Glutamatergic neuron (in vitro differentiated cells): ENCODE measurements at regions not wholly inside any gene's neighbourhood (a gene's known extent, or its start where the extent isn't known, plus 50 kb on each side); places are given as distances from the start of the nearest gene placed in this dataset.

Source experiments
- DNase-seq: peaks from one replicate; pipeline ENCODE4 v3.0.0; 2022
- H3K27ac Mint-ChIP-seq: one replicate; pipeline ENCODE4 v1.8.0; 2020; ENCODE audit warnings: mild to moderate bottlenecking, mixed read lengths, inconsistent platforms; ENCODE audit not compliant: unreplicated experiment
- H3K27me3 Mint-ChIP-seq: one replicate; pipeline ENCODE4 v1.8.0; 2020; ENCODE audit warnings: mild to moderate bottlenecking, moderate library complexity, mixed read lengths, inconsistent platforms; ENCODE audit not compliant: unreplicated experiment
- H3K36me3 Mint-ChIP-seq: one replicate; pipeline ENCODE4 v1.8.0; 2020; ENCODE audit warnings: mild to moderate bottlenecking, mixed read lengths, inconsistent platforms; ENCODE audit not compliant: unreplicated experiment
- H3K4me1 Mint-ChIP-seq: one replicate; pipeline ENCODE4 v1.8.0; 2020; ENCODE audit warnings: mild to moderate bottlenecking, low read depth, mixed read lengths, inconsistent platforms; ENCODE audit not compliant: unreplicated experiment
- H3K4me3 Mint-ChIP-seq: one replicate; pipeline ENCODE4 v1.8.0; 2020; ENCODE audit warnings: mild to moderate bottlenecking, mixed read lengths, inconsistent platforms; ENCODE audit not compliant: unreplicated experiment
- H3K9me3 Mint-ChIP-seq: one replicate; pipeline ENCODE4 v1.8.0; 2020; ENCODE audit warnings: mild to moderate bottlenecking, moderate library complexity, mixed read lengths, inconsistent platforms; ENCODE audit not compliant: unreplicated experiment
- CTCF ChIP-seq: fragments of 200-600 bp; sonication (generic); IDR thresholded peaks from one replicate; pipeline ENCODE4 v1.5.0; 2021; ENCODE audit not compliant: partially characterized antibody, unreplicated experiment

- Mint-ChIP-seq H3K4me3 (no peak overlapping the region), H3K36me3 (no peaks in the 10 kb centered on the region), H3K4me1 (peaks cover 37% of the 10 kb centered on the region), H3K9me3 (peaks cover 3% of the 10 kb centered on the region), H3K27ac (no peak overlapping the region), H3K27me3 (no peaks in the 10 kb centered on the region)
- no peak for TF ChIP-seq CTCF
- no peak for DNase-seq
These were observed 152.5 kb upstream of the KLF7 start for GRCh38 chr2:207318181-207318628.

DNA sequence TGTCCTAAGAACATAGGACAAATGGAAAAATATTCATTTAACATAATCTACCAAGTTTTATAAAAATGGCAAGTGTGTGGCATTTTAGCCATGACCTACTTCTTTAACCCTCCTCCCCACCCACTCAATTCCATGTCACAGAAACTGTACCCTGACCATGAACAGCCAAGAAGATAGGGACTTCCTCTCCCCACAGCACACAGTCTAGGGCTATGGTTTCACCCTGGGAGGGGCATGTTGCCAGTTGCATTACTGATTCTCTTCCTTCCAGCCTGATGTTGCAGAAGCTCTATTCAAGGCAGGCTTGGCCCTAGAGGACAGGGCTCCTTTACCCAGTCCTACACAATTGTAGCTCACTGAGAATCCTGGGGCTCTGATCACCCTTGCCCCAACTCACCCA is 153.6 kb upstream of the KLF7 start:
- no peak for TF ChIP-seq CTCF
- Mint-ChIP-seq H3K4me1 (peaks cover 29% of the 10 kb centered on the region), H3K9me3 (peaks cover 3% of the 10 kb centered on the region), H3K27me3 (no peaks in the 10 kb centered on the region), H3K4me3 (no peak overlapping the region), H3K27ac (no peak overlapping the region), H3K36me3 (no peaks in the 10 kb centered on the region)
- DNase-seq, result no peak

GRCh38 chr2:207320381-207321159 is 154.8 kb upstream of the KLF7 start:
- no peak for DNase-seq
- TF ChIP-seq CTCF, result no peak
- peaks cover 2% of the 10 kb centered on the region for H3K9me3 Mint-ChIP-seq
- no peaks in the 10 kb centered on the region for H3K36me3 Mint-ChIP-seq
- peaks cover 19% of the 10 kb centered on the region for H3K4me1 Mint-ChIP-seq
- H3K4me3 Mint-ChIP-seq, result no peak overlapping the region
- H3K27ac Mint-ChIP-seq, result no peak overlapping the region
- no peaks in the 10 kb centered on the region for H3K27me3 Mint-ChIP-seq

GRCh38 chr2:207321514-207321913 is 155.8 kb upstream of the KLF7 start:
- H3K27me3 Mint-ChIP-seq, result no peaks in the 10 kb centered on the region
- TF ChIP-seq CTCF, result no peak
- H3K4me3 Mint-ChIP-seq, result no peak overlapping the region

DNA sequence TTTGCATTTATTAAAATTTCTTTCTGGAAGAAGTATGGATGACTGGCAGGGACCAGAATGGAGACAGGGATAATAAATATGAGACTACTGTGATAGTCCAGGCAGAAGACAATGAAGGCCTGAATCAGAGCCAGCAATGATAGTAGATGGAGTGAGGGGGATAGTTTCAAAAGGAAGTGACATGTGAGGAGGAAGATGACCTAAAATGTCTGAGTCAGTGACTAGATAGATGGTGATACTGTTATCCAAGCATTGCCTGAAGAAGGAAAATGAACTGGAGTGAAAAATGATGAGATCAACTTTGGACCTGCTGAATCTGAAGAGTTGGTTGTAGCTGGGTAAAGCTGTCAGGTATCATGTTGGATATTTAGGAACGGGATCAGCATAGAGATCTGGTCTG is 158.3 kb upstream of the KLF7 start:
- Mint-ChIP-seq H3K36me3 (no peaks in the 10 kb centered on the region), H3K27ac (no peak overlapping the region), H3K4me3 (no peak overlapping the region), H3K9me3 (peaks cover 2% of the 10 kb centered on the region), H3K4me1 (peaks cover 6% of the 10 kb centered on the region), H3K27me3 (no peaks in the 10 kb centered on the region)
- no peak for TF ChIP-seq CTCF
- DNase-seq, result no peak

More at GRCh38 chr2:207321514-207321913, 155.8 kb upstream of the KLF7 start:
- H3K36me3 Mint-ChIP-seq, result no peaks in the 10 kb centered on the region
- peaks cover 2% of the 10 kb centered on the region for H3K9me3 Mint-ChIP-seq
- no peak for DNase-seq
- H3K27ac Mint-ChIP-seq, result no peak overlapping the region
- peaks cover 17% of the 10 kb centered on the region for H3K4me1 Mint-ChIP-seq
